ENCODE measurements at regions not wholly inside any gene's neighbourhood (a gene's known extent, or its start where the extent isn't known, plus 50 kb on each side); places are given as distances from the start of the nearest gene placed in this dataset.

GRCh38 chr5:1663186-1663585 is 136.5 kb downstream of the MRPL36 start:
- TF ChIP-seq, protein P1, sequence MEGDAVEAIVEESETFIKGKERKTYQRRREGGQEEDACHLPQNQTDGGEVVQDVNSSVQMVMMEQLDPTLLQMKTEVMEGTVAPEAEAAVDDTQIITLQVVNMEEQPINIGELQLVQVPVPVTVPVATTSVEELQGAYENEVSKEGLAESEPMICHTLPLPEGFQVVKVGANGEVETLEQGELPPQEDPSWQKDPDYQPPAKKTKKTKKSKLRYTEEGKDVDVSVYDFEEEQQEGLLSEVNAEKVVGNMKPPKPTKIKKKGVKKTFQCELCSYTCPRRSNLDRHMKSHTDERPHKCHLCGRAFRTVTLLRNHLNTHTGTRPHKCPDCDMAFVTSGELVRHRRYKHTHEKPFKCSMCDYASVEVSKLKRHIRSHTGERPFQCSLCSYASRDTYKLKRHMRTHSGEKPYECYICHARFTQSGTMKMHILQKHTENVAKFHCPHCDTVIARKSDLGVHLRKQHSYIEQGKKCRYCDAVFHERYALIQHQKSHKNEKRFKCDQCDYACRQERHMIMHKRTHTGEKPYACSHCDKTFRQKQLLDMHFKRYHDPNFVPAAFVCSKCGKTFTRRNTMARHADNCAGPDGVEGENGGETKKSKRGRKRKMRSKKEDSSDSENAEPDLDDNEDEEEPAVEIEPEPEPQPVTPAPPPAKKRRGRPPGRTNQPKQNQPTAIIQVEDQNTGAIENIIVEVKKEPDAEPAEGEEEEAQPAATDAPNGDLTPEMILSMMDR (IDR thresholded peaks at IDR 0.05 in 8 of 11, conservative IDR thresholded peaks at IDR 0.05 in 3 of 11): no peak
- TF ChIP-seq POLR2A (IDR thresholded peaks at IDR 0.05) (no peak), POLR2AphosphoS5 (IDR thresholded peaks at IDR 0.05) (no peak)

Measured in spleen (tissue), 7 donors.